ENCODE measurements at regions not wholly inside any gene's neighbourhood (a gene's known extent, or its start where the extent isn't known, plus 50 kb on each side); places are given as distances from the start of the nearest gene placed in this dataset.

DNA sequence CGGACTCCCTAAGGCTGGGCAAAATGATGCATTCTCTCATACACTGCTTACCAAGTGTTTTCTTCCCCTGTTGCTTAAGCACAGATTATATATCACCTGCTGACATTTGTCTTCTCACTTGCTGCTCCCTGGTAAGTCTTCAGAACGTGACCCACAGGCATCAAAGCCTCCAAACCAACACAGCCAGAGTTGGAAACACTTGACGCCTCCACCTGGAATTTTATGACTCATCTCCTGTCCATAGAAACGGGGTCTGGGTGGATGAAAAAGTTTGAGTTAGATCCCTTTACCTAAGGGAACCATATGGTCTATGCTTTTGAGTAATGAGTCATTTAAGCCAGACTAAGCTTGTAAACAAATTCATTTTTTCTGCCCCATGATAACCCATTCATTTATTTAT lies 251.6 kb downstream of the USP46 start:
- Histone ChIP-seq H3K79me2 (ENCODE audit: control insufficient read depth, insufficient read depth, low read length) (no peaks in the 10 kb centered on the region), H4K20me1 (replicated peaks; ENCODE audit: control insufficient read depth, extremely low read depth, insufficient read depth, low read length) (no peaks in the 10 kb centered on the region), H3K9me3 (replicated peaks; ENCODE audit: control insufficient read depth, insufficient read depth, low read length) (no peaks in the 10 kb centered on the region), H2AFZ (ENCODE audit: low read depth, low read length) (no peak overlapping the region), H3K4me1 (ENCODE audit: control insufficient read depth, extremely low read depth, insufficient read depth, low read length) (peaks cover 4% of the 10 kb centered on the region), H3K36me3 (ENCODE audit: control insufficient read depth in 2 of 2, extremely low read depth in 1 of 2, insufficient read depth in 2 of 2, low read length in 2 of 2) (no peaks in the 10 kb centered on the region), H3K27ac (ENCODE audit: insufficient read depth, low read depth, low read length) (no peak overlapping the region), H3K4me3 (replicated peaks in 1 of 3; ENCODE audit: insufficient read depth in 1 of 3, low read depth in 1 of 3, low read length in 3 of 3) (no peak overlapping the region), H3K9ac (replicated peaks; ENCODE audit: extremely low read depth, insufficient read depth, low read length) (no peak overlapping the region), H3K9me1 (replicated peaks; ENCODE audit: control insufficient read depth, extremely low read depth, insufficient read depth, low read length) (no peaks in the 10 kb centered on the region), H3K27me3 (ENCODE audit: control insufficient read depth in 2 of 2, insufficient read depth in 2 of 2, low read length in 2 of 2) (no peaks in the 10 kb centered on the region), H3K4me2 (ENCODE audit: insufficient read depth, low read length) (no peak overlapping the region)
- no peak for FAIRE-seq
- dilution Hi-C loops (cut with MboI; ENCODE audit: extremely low pct_ligation_motif_present, low sequenced_read_pairs) (no loop called here), intact Hi-C loops (cut with micrococcal nuclease) (no loop called here)
- POLR2A ChIA-PET = interaction anchor here (0.5 kb wide), 1 partner anchor 210 kb away, joined by 3 read pairs; no protein-coding TSS in a partner anchor
- BruUV-seq (replicated peaks) = no TSS peak
- DNase-seq (ENCODE audit: low read depth, low spot score) = peak; percentile 10
- CTCF ChIA-PET = no interaction called here
- TF ChIP-seq POLR2AphosphoS5 (IDR thresholded peaks at IDR 0.05; ENCODE audit: insufficient read depth, low read depth, low read length) = no peak
- TF ChIP-seq JUN (IDR thresholded peaks at IDR 0.05; ENCODE audit: borderline replicate concordance, insufficient read depth, insufficient read length, low read depth) = peak; percentile 32
- no peak for TF ChIP-seq POLR2A (IDR thresholded peaks at IDR 0.05; ENCODE audit: low read depth, low read length)

DNA sequence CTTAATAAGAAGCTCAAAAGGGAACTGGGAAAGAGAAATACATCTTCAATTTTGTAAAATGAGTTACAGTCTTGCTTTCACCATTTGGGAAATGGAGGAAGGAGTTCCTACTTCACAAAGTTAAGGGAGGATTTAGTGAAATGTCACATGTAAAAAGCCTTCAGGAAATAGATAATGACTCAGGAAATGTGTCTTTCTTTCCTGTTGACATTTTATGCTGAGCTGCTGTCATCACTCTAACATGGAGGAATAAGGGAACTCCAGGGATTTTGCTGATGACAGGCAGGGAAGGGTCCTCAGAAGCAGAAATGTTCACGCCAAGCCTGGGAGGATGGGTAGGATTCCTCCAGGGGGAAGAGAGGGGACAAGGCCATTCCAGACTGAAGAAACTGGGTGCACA lies 251.1 kb downstream of the USP46 start:
- POLR2A ChIA-PET = interaction anchor here (0.5 kb wide), 1 partner anchor 210 kb away, joined by 3 read pairs; no protein-coding TSS in a partner anchor
- peak; percentile 2 for DNase-seq (ENCODE audit: low read depth, low spot score)

More for the DNA sequence above, 251.1 kb downstream of the USP46 start:
- H3K9me1 ChIP-seq (replicated peaks; ENCODE audit: control insufficient read depth, extremely low read depth, insufficient read depth, low read length) = no peaks in the 10 kb centered on the region
- no peak overlapping the region for H3K4me2 ChIP-seq (ENCODE audit: insufficient read depth, low read length)
- H2AFZ ChIP-seq (ENCODE audit: low read depth, low read length) = no peak overlapping the region
- no peaks in the 10 kb centered on the region for H3K27me3 ChIP-seq (ENCODE audit: control insufficient read depth in 2 of 2, insufficient read depth in 2 of 2, low read length in 2 of 2)
- dilution Hi-C loops (cut with MboI; ENCODE audit: extremely low pct_ligation_motif_present, low sequenced_read_pairs) (no loop called here), intact Hi-C loops (cut with micrococcal nuclease) (no loop called here)
- no peaks in the 10 kb centered on the region for H3K9me3 ChIP-seq (replicated peaks; ENCODE audit: control insufficient read depth, insufficient read depth, low read length)
- CTCF ChIA-PET = no interaction called here
- BruUV-seq (replicated peaks) = no TSS peak
- TF ChIP-seq FOS (IDR thresholded peaks at IDR 0.05; ENCODE audit: borderline replicate concordance, insufficient read depth, low read length) (peak; percentile 4), POLR2A (IDR thresholded peaks at IDR 0.05; ENCODE audit: low read depth, low read length) (no peak)
- H4K20me1 ChIP-seq (replicated peaks; ENCODE audit: control insufficient read depth, extremely low read depth, insufficient read depth, low read length) = no peaks in the 10 kb centered on the region
- H3K79me2 ChIP-seq (ENCODE audit: control insufficient read depth, insufficient read depth, low read length) = no peaks in the 10 kb centered on the region
- H3K4me1 ChIP-seq (ENCODE audit: control insufficient read depth, extremely low read depth, insufficient read depth, low read length) = peaks cover 4% of the 10 kb centered on the region
- H3K4me3 ChIP-seq (replicated peaks in 1 of 3; ENCODE audit: insufficient read depth in 1 of 3, low read depth in 1 of 3, low read length in 3 of 3) = no peak overlapping the region
- no peaks in the 10 kb centered on the region for H3K36me3 ChIP-seq (ENCODE audit: control insufficient read depth in 2 of 2, extremely low read depth in 1 of 2, insufficient read depth in 2 of 2, low read length in 2 of 2)
- no peak for FAIRE-seq
- no peak overlapping the region for H3K27ac ChIP-seq (ENCODE audit: insufficient read depth, low read depth, low read length)
- H3K9ac ChIP-seq (replicated peaks; ENCODE audit: extremely low read depth, insufficient read depth, low read length) = no peak overlapping the region
